ENCODE measurements at regions not wholly inside any gene's neighbourhood (a gene's known extent, or its start where the extent isn't known, plus 50 kb on each side); places are given as distances from the start of the nearest gene placed in this dataset.

DNA sequence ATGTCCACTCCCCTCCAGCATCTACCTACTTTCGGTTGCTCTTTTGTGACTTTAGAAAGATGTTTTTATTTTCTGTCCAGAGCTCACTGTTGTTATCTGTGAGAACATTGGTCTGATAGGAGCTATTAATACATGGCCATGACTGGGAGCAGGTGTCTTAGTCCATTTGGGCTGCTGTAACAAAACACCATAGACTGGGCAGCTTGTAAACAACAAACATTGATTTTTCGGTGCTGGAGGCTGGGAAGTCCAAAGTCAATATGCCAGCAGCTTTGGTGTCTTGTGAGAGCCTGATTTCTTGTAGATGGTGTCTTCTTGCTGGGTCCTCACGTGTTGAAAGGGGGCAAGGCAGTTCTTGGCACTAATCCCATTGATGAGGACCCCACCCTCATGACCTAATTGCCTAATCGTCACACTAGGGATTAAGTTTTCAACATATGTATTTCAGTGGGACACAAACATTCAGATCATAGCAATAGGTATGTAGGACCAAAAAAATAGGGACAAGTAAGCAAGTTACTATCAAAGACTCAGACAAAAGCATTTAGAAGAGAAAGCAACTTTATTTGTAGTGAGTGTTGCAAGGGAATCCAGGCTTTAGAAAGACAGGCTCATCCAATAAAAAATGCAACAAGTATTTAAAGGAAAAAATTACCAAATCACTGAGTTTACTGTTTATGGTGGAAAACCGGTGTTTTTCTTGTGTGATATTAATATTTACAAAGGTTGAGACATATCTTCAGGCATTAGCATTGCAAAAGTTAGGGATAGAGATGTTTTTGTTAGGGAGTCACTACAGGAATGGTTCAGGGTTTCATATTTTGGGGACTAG, 55.2 kb upstream of the WDR26 start:
- Histone ChIP-seq H3K27me3 (ENCODE audit: insufficient read depth, low read length) (no peaks in the 10 kb centered on the region), H3K4me2 (ENCODE audit: low read length) (no peak overlapping the region), H4K20me1 (ENCODE audit: insufficient read depth, low read length) (no peaks in the 10 kb centered on the region), H3K9me3 (ENCODE audit: insufficient read depth, low read depth, low read length) (no peaks in the 10 kb centered on the region), H3K4me3 (ENCODE audit: insufficient read depth, low read depth, low read length) (no peak overlapping the region), H3K27ac (ENCODE audit: low read depth, low read length) (no peak overlapping the region), H3K4me1 (ENCODE audit: insufficient read depth, low read length) (no peaks in the 10 kb centered on the region), H3K9ac (ENCODE audit: low read length) (no peak overlapping the region), H2AFZ (ENCODE audit: low read depth, low read length) (no peak overlapping the region), H3K36me3 (ENCODE audit: insufficient read depth, low read length) (no peaks in the 10 kb centered on the region), H3K79me2 (ENCODE audit: insufficient read depth, low read length) (no peaks in the 10 kb centered on the region)
- Mint-ChIP-seq H3K36me3 (ENCODE audit: low read depth, unreplicated experiment) (no peaks in the 10 kb centered on the region), H3K4me3 (ENCODE audit: unreplicated experiment) (no peak overlapping the region), H3K9me3 (ENCODE audit: unreplicated experiment) (peaks cover 6% of the 10 kb centered on the region), H3K27me3 (ENCODE audit: low read depth, unreplicated experiment) (peaks cover 2% of the 10 kb centered on the region), H3K27ac (ENCODE audit: unreplicated experiment) (no peak overlapping the region), H3K4me1 (ENCODE audit: low read depth, unreplicated experiment) (no peaks in the 10 kb centered on the region)
- no peak for TF ChIP-seq EZH2 (IDR thresholded peaks at IDR 0.05; ENCODE audit: insufficient read depth, low read length)
- TF ChIP-seq, protein P1, sequence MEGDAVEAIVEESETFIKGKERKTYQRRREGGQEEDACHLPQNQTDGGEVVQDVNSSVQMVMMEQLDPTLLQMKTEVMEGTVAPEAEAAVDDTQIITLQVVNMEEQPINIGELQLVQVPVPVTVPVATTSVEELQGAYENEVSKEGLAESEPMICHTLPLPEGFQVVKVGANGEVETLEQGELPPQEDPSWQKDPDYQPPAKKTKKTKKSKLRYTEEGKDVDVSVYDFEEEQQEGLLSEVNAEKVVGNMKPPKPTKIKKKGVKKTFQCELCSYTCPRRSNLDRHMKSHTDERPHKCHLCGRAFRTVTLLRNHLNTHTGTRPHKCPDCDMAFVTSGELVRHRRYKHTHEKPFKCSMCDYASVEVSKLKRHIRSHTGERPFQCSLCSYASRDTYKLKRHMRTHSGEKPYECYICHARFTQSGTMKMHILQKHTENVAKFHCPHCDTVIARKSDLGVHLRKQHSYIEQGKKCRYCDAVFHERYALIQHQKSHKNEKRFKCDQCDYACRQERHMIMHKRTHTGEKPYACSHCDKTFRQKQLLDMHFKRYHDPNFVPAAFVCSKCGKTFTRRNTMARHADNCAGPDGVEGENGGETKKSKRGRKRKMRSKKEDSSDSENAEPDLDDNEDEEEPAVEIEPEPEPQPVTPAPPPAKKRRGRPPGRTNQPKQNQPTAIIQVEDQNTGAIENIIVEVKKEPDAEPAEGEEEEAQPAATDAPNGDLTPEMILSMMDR (IDR thresholded peaks at IDR 0.05; ENCODE audit: insufficient read depth, low read depth, low read length), result no peak
- FAIRE-seq (no peak), DNase-seq (ENCODE audit: low read depth) (no peak)

DNA sequence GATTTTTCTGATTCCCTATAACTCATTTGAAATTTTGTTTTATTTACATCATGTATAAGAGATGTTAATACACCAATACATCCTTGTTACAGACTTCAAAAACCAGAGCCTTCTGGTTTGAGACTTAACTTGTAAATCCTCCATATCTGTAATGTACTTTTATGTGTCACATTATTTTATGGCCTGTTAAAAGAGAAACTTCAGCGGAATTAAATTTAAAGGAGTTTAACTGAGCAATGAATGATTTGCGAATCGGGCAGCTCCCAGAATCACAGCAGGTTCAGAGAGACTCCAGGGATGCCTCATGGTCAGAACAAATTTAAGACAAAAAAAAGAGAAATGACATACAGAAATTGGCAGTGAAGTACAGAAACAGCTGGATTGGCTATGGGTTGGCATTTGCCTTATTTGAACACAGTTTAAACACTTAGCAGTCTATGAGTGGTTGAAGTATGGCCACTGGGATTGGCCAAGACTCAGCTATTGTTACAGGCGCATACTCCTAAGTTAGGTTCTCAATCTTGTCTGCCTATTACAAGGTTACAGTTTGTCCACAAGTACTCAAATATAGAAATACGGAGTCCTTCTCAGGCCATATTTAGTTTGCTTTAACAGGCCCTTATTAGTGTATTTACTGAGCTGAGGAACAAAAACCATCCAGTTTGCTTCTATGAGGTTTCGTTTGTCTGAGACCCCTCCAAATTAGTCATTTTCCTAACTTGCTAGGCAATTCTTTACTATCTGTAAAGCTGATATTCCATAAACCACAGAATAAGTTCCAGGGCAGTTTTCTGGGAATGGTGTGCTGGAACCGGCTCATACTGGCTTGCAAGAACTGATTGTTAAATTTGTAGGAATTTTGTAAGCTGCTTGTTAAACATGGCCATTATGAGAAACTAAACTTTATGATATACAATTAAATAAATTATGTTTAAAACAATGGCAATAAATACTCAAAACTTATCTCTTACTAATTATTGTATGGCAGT, 56.2 kb upstream of the WDR26 start:
- Mint-ChIP-seq H3K27me3 (ENCODE audit: low read depth, unreplicated experiment) (peaks cover 2% of the 10 kb centered on the region), H3K36me3 (ENCODE audit: low read depth, unreplicated experiment) (peaks cover 2% of the 10 kb centered on the region), H3K27ac (ENCODE audit: unreplicated experiment) (no peak overlapping the region), H3K4me1 (ENCODE audit: low read depth, unreplicated experiment) (peaks cover 4% of the 10 kb centered on the region), H3K4me3 (ENCODE audit: unreplicated experiment) (no peak overlapping the region), H3K9me3 (ENCODE audit: unreplicated experiment) (peaks cover 8% of the 10 kb centered on the region)
- Histone ChIP-seq H3K36me3 (ENCODE audit: insufficient read depth, low read length) (no peaks in the 10 kb centered on the region), H3K4me1 (ENCODE audit: insufficient read depth, low read length) (peaks cover under 1% of the 10 kb centered on the region), H3K79me2 (ENCODE audit: insufficient read depth, low read length) (no peaks in the 10 kb centered on the region), H4K20me1 (ENCODE audit: insufficient read depth, low read length) (no peaks in the 10 kb centered on the region), H3K4me3 (ENCODE audit: insufficient read depth, low read depth, low read length) (no peak overlapping the region), H3K9ac (ENCODE audit: low read length) (no peak overlapping the region), H2AFZ (ENCODE audit: low read depth, low read length) (no peak overlapping the region), H3K27ac (ENCODE audit: low read depth, low read length) (no peak overlapping the region), H3K9me3 (ENCODE audit: insufficient read depth, low read depth, low read length) (no peaks in the 10 kb centered on the region), H3K27me3 (ENCODE audit: insufficient read depth, low read length) (no peaks in the 10 kb centered on the region), H3K4me2 (ENCODE audit: low read length) (no peak overlapping the region)
- TF ChIP-seq, protein P1 (IDR thresholded peaks at IDR 0.05; ENCODE audit: insufficient read depth, low read depth, low read length), result no peak
- TF ChIP-seq EZH2 (IDR thresholded peaks at IDR 0.05; ENCODE audit: insufficient read depth, low read length), result no peak
- FAIRE-seq (no peak), DNase-seq (ENCODE audit: low read depth) (no peak)

All from astrocyte (in vitro differentiated cells and primary cell).